GM10266 (cell line): ENCODE measurements at regions not wholly inside any gene's neighbourhood (a gene's known extent, or its start where the extent isn't known, plus 50 kb on each side); places are given as distances from the start of the nearest gene placed in this dataset.

ENCODE experiments used
- DNase-seq: peaks from one replicate; pipeline ENCODE4 v3.0.0; 2012; ENCODE audit errors: extremely low spot score
- TF ChIP-seq, protein P1 (sequence below): IDR thresholded peaks from 2 replicates; pipeline ENCODE4 v1.5.1; 2012; ENCODE audit warnings: mild to moderate bottlenecking, low read depth; ENCODE audit not compliant: control insufficient read depth, insufficient read depth; ENCODE audit errors: missing control alignments

DNA sequence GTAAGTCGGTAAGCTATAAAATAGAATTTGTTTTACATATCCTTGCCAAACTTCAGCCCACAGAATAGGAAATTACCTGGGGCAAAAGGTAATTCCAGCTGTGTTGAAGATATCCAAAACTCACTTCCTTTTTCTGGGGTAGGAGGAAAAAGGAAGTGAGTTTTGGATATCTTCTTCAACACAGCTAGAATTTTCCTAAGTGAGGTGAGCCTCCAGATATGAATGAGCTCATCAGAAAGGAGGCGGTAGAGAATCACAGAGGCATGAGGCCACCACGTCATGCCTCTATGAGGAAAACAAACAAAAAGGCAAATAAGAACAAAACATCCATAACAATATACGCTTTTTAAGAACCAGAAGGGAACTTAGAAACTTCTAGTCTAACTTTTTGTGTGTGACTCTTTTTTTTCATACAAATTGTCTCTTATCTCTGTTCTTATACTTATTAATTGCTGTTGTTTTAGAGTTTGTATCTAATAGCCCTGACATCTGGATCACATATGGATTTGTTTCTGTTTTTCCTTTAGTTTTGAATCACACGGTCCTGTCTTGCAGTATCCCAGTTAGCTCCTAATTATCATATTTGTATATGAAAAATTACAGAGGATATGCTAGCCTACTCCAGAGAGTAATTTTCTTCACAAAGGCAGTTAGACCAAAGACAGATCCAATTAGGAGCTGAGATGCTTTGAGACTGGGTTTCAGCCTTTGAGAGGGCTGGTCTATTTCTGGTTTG, 104.5 kb downstream of the RBM43 start:
- TF ChIP-seq, protein P1, sequence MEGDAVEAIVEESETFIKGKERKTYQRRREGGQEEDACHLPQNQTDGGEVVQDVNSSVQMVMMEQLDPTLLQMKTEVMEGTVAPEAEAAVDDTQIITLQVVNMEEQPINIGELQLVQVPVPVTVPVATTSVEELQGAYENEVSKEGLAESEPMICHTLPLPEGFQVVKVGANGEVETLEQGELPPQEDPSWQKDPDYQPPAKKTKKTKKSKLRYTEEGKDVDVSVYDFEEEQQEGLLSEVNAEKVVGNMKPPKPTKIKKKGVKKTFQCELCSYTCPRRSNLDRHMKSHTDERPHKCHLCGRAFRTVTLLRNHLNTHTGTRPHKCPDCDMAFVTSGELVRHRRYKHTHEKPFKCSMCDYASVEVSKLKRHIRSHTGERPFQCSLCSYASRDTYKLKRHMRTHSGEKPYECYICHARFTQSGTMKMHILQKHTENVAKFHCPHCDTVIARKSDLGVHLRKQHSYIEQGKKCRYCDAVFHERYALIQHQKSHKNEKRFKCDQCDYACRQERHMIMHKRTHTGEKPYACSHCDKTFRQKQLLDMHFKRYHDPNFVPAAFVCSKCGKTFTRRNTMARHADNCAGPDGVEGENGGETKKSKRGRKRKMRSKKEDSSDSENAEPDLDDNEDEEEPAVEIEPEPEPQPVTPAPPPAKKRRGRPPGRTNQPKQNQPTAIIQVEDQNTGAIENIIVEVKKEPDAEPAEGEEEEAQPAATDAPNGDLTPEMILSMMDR, result no peak
- no peak for DNase-seq

GRCh38 chr2:151156431-151156830, 105.2 kb downstream of the RBM43 start:
- no peak for DNase-seq
- TF ChIP-seq, protein P1, result no peak

GRCh38 chr2:151153601-151154000, 108.1 kb downstream of the RBM43 start:
- TF ChIP-seq, protein P1, result no peak
- DNase-seq, result no peak

GRCh38 chr2:151150331-151151320, 111.0 kb downstream of the RBM43 start:
- no peak for DNase-seq
- TF ChIP-seq, protein P1, result no peak

DNA sequence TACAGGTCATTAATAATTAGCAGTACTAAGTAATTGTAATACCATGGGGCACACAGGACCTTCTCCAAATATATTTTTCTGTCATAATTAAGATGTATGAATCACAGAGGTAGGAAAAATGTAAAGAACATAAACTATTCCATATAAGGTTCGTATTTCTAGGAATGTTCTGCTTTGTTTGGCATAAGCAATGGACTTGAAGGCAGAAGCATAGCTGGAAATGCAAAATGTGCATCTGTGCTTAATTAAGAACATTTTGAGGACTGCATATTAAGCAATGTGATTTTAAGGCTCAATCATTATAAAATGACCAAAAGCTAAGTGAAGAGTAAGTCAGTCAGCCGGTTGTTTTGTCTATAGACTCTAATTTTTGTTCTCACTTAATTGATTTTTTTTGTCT, 123.2 kb downstream of the RBM43 start:
- TF ChIP-seq, protein P1, result no peak

GRCh38 chr2:151137526-151137925, 124.1 kb downstream of the RBM43 start:
- TF ChIP-seq, protein P1, result no peak
- DNase-seq, result no peak

More for the DNA sequence above, 123.2 kb downstream of the RBM43 start:
- DNase-seq, result no peak
